ENCODE measurements at regions not wholly inside any gene's neighbourhood (a gene's known extent, or its start where the extent isn't known, plus 50 kb on each side); places are given as distances from the start of the nearest gene placed in this dataset.

- no peak overlapping the region for H3K4me3 ChIP-seq (ENCODE audit: insufficient read depth, low read length, poor library complexity, severe bottlenecking)
- H3F3A ChIP-seq (ENCODE audit: insufficient read depth), result no peaks in the 10 kb centered on the region
- no peaks in the 10 kb centered on the region for H3K9me2 ChIP-seq (replicated peaks; ENCODE audit: insufficient read depth, low read length)
- H3K27ac ChIP-seq (ENCODE audit: low read depth, low read length), result no peak overlapping the region
- no peaks in the 10 kb centered on the region for H3K36me3 ChIP-seq (ENCODE audit: low read length)
- H3K79me2 ChIP-seq (ENCODE audit: insufficient read depth, low read length), result no peaks in the 10 kb centered on the region
- TF ChIP-seq, protein P1, sequence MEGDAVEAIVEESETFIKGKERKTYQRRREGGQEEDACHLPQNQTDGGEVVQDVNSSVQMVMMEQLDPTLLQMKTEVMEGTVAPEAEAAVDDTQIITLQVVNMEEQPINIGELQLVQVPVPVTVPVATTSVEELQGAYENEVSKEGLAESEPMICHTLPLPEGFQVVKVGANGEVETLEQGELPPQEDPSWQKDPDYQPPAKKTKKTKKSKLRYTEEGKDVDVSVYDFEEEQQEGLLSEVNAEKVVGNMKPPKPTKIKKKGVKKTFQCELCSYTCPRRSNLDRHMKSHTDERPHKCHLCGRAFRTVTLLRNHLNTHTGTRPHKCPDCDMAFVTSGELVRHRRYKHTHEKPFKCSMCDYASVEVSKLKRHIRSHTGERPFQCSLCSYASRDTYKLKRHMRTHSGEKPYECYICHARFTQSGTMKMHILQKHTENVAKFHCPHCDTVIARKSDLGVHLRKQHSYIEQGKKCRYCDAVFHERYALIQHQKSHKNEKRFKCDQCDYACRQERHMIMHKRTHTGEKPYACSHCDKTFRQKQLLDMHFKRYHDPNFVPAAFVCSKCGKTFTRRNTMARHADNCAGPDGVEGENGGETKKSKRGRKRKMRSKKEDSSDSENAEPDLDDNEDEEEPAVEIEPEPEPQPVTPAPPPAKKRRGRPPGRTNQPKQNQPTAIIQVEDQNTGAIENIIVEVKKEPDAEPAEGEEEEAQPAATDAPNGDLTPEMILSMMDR (IDR thresholded peaks at IDR 0.05; ENCODE audit: insufficient read depth, low read length, poor library complexity, severe bottlenecking), result no peak
- TF ChIP-seq EZH2phosphoT487 (conservative IDR thresholded peaks at IDR 0.05; ENCODE audit: low read length), result no peak
- H3K27me3 ChIP-seq (ENCODE audit: low read length), result no peaks in the 10 kb centered on the region
- H3K9me3 ChIP-seq (ENCODE audit: insufficient read depth, low read length), result no peaks in the 10 kb centered on the region
- no peak overlapping the region for H2AFZ ChIP-seq (ENCODE audit: low read depth, low read length, severe bottlenecking)
- H3K9ac ChIP-seq (ENCODE audit: low read length), result no peak overlapping the region
- no peak overlapping the region for H3K4me2 ChIP-seq (ENCODE audit: low read depth, low read length, poor library complexity, severe bottlenecking)
- H4K20me1 ChIP-seq (ENCODE audit: low read depth, low read length), result no peaks in the 10 kb centered on the region
Measured at GRCh38 chr17:53941231-53941630, 118.5 kb downstream of the KIF2B start.

DNA sequence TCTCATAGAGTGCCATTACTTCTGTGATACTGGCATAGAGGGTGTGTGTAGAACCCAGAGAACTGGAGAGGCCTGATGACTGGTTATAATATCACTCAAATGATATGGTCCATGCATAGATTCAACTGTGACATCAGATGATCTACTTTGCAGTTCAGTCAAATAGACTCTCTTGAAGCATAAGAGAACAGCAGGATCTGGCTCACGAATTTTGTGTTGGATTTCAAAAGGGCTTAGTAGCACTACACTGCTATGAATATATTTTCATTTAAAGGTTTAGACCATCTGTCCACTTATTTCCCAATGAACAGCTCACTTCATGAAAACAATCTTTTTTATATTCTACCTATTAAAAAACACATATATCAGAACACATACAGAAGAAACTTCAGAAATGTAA lies 119.7 kb downstream of the KIF2B start:
- Histone ChIP-seq H3K4me3 (ENCODE audit: insufficient read depth, low read length, poor library complexity, severe bottlenecking) (no peak overlapping the region), H3F3A (ENCODE audit: insufficient read depth) (no peaks in the 10 kb centered on the region), H3K27ac (ENCODE audit: low read depth, low read length) (no peak overlapping the region), H2AFZ (ENCODE audit: low read depth, low read length, severe bottlenecking) (no peak overlapping the region), H3K4me2 (ENCODE audit: low read depth, low read length, poor library complexity, severe bottlenecking) (no peak overlapping the region), H3K27me3 (ENCODE audit: low read length) (no peaks in the 10 kb centered on the region), H3K36me3 (ENCODE audit: low read length) (no peaks in the 10 kb centered on the region), H4K20me1 (ENCODE audit: low read depth, low read length) (no peaks in the 10 kb centered on the region; the same call in 1 of the 2 replicates), H3K9ac (ENCODE audit: low read length) (no peak overlapping the region), H3K79me2 (ENCODE audit: insufficient read depth, low read length) (no peaks in the 10 kb centered on the region), H3K9me3 (ENCODE audit: insufficient read depth, low read length) (no peaks in the 10 kb centered on the region), H3K9me2 (replicated peaks; ENCODE audit: insufficient read depth, low read length) (no peaks in the 10 kb centered on the region)
- TF ChIP-seq, protein P1 (IDR thresholded peaks at IDR 0.05; ENCODE audit: insufficient read depth, low read length, poor library complexity, severe bottlenecking), result no peak
- TF ChIP-seq EZH2phosphoT487 (conservative IDR thresholded peaks at IDR 0.05; ENCODE audit: low read length), result no peak

GRCh38 chr17:53942898-53943297 lies 120.2 kb downstream of the KIF2B start:
- Histone ChIP-seq H3K4me2 (ENCODE audit: low read depth, low read length, poor library complexity, severe bottlenecking) (no peak overlapping the region), H3K9ac (ENCODE audit: low read length) (no peak overlapping the region), H3K4me3 (ENCODE audit: insufficient read depth, low read length, poor library complexity, severe bottlenecking) (no peak overlapping the region), H3K9me3 (ENCODE audit: insufficient read depth, low read length) (no peaks in the 10 kb centered on the region), H3K79me2 (ENCODE audit: insufficient read depth, low read length) (no peaks in the 10 kb centered on the region), H3K27ac (ENCODE audit: low read depth, low read length) (no peak overlapping the region), H3K36me3 (ENCODE audit: low read length) (no peaks in the 10 kb centered on the region), H3K9me2 (replicated peaks; ENCODE audit: insufficient read depth, low read length) (no peaks in the 10 kb centered on the region), H4K20me1 (ENCODE audit: low read depth, low read length) (no peaks in the 10 kb centered on the region; the same call in 1 of the 2 replicates), H3F3A (ENCODE audit: insufficient read depth) (no peaks in the 10 kb centered on the region), H3K27me3 (ENCODE audit: low read length) (no peaks in the 10 kb centered on the region), H2AFZ (ENCODE audit: low read depth, low read length, severe bottlenecking) (no peak overlapping the region)
- TF ChIP-seq EZH2phosphoT487 (conservative IDR thresholded peaks at IDR 0.05; ENCODE audit: low read length), result no peak
- TF ChIP-seq, protein P1 (IDR thresholded peaks at IDR 0.05; ENCODE audit: insufficient read depth, low read length, poor library complexity, severe bottlenecking), result no peak
